ENCODE measurements at regions not wholly inside any gene's neighbourhood (a gene's known extent, or its start where the extent isn't known, plus 50 kb on each side); places are given as distances from the start of the nearest gene placed in this dataset.

DNA sequence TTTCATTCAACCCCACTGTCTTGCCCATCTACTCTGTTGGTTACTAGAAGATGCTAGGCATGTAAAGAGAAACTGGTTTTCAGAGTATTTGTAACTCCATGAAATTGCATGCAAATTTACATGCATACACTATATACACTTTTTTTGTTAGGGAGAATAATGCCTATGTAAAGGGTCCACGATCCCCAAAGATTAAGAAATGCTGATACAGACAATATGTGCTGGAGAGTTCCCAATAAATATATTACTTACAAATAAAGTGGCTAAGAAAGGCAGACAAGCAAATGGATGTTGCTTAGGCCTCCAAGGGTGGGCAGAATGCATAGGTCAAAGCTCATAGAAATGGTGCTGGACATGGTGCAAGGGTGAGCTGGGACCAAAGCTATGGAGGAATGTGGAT lies 109.6 kb upstream of the NHSL1 start (continued):
- TF ChIP-seq, protein P1, sequence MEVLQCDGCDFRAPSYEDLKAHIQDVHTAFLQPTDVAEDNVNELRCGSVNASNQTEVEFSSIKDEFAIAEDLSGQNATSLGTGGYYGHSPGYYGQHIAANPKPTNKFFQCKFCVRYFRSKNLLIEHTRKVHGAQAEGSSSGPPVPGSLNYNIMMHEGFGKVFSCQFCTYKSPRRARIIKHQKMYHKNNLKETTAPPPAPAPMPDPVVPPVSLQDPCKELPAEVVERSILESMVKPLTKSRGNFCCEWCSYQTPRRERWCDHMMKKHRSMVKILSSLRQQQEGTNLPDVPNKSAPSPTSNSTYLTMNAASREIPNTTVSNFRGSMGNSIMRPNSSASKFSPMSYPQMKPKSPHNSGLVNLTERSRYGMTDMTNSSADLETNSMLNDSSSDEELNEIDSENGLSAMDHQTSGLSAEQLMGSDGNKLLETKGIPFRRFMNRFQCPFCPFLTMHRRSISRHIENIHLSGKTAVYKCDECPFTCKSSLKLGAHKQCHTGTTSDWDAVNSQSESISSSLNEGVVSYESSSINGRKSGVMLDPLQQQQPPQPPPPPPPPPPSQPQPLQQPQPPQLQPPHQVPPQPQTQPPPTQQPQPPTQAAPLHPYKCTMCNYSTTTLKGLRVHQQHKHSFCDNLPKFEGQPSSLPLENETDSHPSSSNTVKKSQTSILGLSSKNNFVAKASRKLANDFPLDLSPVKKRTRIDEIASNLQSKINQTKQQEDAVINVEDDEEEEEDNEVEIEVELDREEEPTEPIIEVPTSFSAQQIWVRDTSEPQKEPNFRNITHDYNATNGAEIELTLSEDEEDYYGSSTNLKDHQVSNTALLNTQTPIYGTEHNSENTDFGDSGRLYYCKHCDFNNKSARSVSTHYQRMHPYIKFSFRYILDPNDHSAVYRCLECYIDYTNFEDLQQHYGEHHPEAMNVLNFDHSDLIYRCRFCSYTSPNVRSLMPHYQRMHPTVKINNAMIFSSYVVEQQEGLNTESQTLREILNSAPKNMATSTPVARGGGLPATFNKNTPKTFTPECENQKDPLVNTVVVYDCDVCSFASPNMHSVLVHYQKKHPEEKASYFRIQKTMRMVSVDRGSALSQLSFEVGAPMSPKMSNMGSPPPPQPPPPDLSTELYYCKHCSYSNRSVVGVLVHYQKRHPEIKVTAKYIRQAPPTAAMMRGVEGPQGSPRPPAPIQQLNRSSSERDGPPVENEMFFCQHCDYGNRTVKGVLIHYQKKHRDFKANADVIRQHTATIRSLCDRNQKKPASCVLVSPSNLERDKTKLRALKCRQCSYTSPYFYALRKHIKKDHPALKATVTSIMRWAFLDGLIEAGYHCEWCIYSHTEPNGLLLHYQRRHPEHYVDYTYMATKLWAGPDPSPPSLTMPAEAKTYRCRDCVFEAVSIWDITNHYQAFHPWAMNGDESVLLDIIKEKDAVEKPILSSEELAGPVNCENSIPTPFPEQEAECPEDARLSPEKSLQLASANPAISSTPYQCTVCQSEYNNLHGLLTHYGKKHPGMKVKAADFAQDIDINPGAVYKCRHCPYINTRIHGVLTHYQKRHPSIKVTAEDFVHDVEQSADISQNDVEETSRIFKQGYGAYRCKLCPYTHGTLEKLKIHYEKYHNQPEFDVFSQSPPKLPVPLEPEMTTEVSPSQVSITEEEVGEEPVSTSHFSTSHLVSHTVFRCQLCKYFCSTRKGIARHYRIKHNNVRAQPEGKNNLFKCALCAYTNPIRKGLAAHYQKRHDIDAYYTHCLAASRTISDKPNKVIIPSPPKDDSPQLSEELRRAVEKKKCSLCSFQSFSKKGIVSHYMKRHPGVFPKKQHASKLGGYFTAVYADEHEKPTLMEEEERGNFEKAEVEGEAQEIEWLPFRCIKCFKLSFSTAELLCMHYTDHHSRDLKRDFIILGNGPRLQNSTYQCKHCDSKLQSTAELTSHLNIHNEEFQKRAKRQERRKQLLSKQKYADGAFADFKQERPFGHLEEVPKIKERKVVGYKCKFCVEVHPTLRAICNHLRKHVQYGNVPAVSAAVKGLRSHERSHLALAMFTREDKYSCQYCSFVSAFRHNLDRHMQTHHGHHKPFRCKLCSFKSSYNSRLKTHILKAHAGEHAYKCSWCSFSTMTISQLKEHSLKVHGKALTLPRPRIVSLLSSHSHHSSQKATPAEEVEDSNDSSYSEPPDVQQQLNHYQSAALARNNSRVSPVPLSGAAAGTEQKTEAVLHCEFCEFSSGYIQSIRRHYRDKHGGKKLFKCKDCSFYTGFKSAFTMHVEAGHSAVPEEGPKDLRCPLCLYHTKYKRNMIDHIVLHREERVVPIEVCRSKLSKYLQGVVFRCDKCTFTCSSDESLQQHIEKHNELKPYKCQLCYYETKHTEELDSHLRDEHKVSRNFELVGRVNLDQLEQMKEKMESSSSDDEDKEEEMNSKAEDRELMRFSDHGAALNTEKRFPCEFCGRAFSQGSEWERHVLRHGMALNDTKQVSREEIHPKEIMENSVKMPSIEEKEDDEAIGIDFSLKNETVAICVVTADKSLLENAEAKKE (CRISPR knock-in tag; IDR thresholded peaks at IDR 0.05) = no peak
- TF ChIP-seq, protein P2, sequence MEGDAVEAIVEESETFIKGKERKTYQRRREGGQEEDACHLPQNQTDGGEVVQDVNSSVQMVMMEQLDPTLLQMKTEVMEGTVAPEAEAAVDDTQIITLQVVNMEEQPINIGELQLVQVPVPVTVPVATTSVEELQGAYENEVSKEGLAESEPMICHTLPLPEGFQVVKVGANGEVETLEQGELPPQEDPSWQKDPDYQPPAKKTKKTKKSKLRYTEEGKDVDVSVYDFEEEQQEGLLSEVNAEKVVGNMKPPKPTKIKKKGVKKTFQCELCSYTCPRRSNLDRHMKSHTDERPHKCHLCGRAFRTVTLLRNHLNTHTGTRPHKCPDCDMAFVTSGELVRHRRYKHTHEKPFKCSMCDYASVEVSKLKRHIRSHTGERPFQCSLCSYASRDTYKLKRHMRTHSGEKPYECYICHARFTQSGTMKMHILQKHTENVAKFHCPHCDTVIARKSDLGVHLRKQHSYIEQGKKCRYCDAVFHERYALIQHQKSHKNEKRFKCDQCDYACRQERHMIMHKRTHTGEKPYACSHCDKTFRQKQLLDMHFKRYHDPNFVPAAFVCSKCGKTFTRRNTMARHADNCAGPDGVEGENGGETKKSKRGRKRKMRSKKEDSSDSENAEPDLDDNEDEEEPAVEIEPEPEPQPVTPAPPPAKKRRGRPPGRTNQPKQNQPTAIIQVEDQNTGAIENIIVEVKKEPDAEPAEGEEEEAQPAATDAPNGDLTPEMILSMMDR (conservative IDR thresholded peaks at IDR 0.05; ENCODE audit: low read depth in 2 of 2) = no peak
- TF ChIP-seq ZNF114 (CRISPR knock-in tag; IDR thresholded peaks at IDR 0.05) = no peak
- TF ChIP-seq STAT1 (IDR thresholded peaks at IDR 0.05; ENCODE audit: unreplicated experiment) = no peak
- no peak for TF ChIP-seq EZH2 (IDR thresholded peaks at IDR 0.05; ENCODE audit: low read depth, unreplicated experiment)
- no peak for TF ChIP-seq JUNB (IDR thresholded peaks at IDR 0.05; ENCODE audit: unreplicated experiment)

DNA sequence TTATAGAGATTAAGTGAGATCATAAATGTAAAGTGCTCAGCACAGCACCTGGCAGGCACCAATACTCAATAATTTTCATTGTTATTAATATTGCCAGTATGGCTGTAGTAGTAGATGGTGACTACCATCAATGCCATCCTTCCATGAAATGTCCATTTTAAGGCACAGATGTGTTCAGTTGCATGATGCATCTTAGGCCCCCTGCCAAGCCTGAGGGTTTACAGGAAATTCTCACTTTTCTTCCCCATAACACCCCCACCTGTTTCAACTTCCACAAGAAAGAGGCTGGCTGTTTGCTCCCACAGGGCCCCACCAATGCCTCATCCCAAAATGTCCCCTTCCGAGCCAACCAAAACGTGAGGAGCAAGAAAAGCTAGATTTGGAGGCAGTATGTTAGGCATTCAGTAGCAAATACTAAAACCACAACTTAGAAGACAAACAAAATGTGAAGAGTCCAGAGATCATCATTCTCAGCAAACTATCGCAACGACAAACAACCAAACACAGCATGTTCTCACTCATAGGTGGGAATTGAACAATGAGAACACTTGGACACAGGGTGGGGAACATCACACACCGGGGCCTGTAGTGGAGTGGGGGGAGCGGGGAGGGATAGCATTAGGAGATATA lies 110.6 kb upstream of the NHSL1 start:
- Histone ChIP-seq H3K27me3 (ENCODE audit: insufficient read depth) (no peaks in the 10 kb centered on the region), H3K4me2 (no peak overlapping the region), H3K9me2 (ENCODE audit: insufficient read depth) (no peaks in the 10 kb centered on the region), H3K79me2 (replicated peaks; ENCODE audit: insufficient read depth) (peaks cover 38% of the 10 kb centered on the region), H4K20me1 (replicated peaks; ENCODE audit: insufficient read depth) (no peaks in the 10 kb centered on the region), H3K4me1 (ENCODE audit: insufficient read depth) (no peaks in the 10 kb centered on the region; the same call in 1 of the 2 replicates), H3K36me3 (ENCODE audit: insufficient read depth) (no peaks in the 10 kb centered on the region; the same call in 1 of the 2 replicates), H3F3A (replicated peaks; ENCODE audit: low read depth) (no peaks in the 10 kb centered on the region), H3K4me3 (no peak overlapping the region), H3K27ac (ENCODE audit: low read depth) (no peak overlapping the region), H2AFZ (no peak overlapping the region)
- TF ChIP-seq, protein P2 (conservative IDR thresholded peaks at IDR 0.05; ENCODE audit: low read depth in 2 of 2) = no peak
- Mint-ChIP-seq H3K27me3 (ENCODE audit: insufficient read depth, low read depth, poor library complexity) (peaks cover 15% of the 10 kb centered on the region), H3K4me3 (no peak overlapping the region), H3K27ac (peak overlapping the region; percentile 73), H3K4me1 (peaks cover 16% of the 10 kb centered on the region), H3K36me3 (ENCODE audit: low read depth) (peaks cover 6% of the 10 kb centered on the region; the same call in 2 of the 3 replicates), H3K9me3 (peaks cover 3% of the 10 kb centered on the region; the same call in 1 of the 3 replicates)
- no peak for DNase-seq (ENCODE audit: low spot score)
- no peak for ATAC-seq

Data from GM23338 (cell line).